ENCODE measurements at regions not wholly inside any gene's neighbourhood (a gene's known extent, or its start where the extent isn't known, plus 50 kb on each side); places are given as distances from the start of the nearest gene placed in this dataset.

DNA sequence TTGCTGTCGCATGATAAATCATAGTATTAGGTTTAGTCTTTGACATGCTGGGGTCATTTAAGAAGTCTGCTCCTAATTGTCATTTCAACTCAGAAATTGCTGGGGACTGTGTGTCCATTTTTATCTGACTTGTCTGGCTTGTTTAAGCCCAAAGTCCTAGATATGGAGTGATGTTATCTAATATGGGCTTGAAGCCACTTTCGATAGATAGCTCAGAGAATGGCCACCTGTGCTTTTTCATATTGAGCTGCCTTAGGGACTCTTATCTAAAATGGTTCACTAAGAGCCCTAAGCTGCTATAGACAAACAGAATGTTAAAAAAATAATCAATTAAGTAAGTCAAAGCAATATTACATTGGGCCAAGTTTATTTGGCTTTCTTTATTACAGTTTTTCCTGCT, 81.6 kb upstream of the CNTNAP4 start:
- intact Hi-C loops (cut with DNase I) = no loop called here
- TF ChIP-seq, protein P1, sequence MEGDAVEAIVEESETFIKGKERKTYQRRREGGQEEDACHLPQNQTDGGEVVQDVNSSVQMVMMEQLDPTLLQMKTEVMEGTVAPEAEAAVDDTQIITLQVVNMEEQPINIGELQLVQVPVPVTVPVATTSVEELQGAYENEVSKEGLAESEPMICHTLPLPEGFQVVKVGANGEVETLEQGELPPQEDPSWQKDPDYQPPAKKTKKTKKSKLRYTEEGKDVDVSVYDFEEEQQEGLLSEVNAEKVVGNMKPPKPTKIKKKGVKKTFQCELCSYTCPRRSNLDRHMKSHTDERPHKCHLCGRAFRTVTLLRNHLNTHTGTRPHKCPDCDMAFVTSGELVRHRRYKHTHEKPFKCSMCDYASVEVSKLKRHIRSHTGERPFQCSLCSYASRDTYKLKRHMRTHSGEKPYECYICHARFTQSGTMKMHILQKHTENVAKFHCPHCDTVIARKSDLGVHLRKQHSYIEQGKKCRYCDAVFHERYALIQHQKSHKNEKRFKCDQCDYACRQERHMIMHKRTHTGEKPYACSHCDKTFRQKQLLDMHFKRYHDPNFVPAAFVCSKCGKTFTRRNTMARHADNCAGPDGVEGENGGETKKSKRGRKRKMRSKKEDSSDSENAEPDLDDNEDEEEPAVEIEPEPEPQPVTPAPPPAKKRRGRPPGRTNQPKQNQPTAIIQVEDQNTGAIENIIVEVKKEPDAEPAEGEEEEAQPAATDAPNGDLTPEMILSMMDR (IDR thresholded peaks at IDR 0.05) = no peak
- Histone ChIP-seq H3K36me3 (no peaks in the 10 kb centered on the region), H3K4me3 (no peak overlapping the region), H3K27ac (no peak overlapping the region), H3K27me3 (no peaks in the 10 kb centered on the region), H3K4me1 (no peaks in the 10 kb centered on the region), H3K9me3 (no peaks in the 10 kb centered on the region)
- DNase-seq (ENCODE audit: low spot score in 2 of 2) = no peak

DNA sequence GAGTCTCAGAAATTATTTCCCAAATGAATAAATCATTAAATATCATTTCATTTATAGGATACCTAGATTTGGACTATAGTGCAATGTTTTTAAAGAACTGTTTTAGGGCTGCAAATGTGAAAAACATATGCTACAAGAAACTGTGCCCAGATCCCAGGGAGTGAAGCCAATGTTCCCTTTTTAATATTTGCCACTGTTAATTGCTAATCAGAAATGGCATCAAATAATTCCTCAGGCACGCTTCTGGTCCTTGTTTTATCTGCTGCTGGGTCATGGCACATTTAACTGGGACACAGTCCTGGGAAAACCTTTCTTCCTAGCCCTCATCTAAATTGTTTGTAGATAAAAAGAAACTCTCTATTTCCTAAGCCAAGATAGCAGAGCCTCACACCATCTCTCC, 79.3 kb upstream of the CNTNAP4 start:
- TF ChIP-seq, protein P1 (IDR thresholded peaks at IDR 0.05) = no peak
- no peaks in the 10 kb centered on the region for H3K9me3 ChIP-seq
- no peak for DNase-seq (ENCODE audit: low spot score in 2 of 2)
- intact Hi-C loops (cut with DNase I) = no loop called here
- no peaks in the 10 kb centered on the region for H3K4me1 ChIP-seq
- H3K27ac ChIP-seq = no peak overlapping the region
- no peaks in the 10 kb centered on the region for H3K36me3 ChIP-seq
- H3K27me3 ChIP-seq = no peaks in the 10 kb centered on the region
- no peak overlapping the region for H3K4me3 ChIP-seq

DNA sequence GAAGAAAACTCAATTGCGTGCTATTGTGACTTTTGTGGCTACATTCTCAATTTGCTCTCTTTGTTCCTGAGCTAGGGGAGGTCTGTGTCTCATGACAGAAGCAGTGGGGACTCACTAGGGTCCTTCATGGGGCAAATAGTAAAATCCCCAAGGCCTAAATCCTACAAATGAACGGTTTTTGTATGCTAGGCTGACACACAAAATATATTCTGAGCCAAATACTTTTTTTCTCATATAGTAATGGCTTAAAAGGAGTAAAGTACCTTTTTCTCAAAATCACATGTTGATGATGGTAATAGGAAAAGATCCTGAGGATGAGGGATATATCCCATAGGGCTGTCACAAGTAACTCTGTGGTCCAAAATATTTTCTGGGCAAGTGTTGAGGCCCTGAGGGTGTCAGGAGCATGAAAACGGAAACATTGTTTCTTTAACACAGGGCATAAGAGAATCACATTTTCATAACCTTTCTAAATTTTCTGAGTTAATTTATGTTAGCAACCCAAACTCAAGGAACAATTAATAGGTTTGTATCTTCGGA, 77.5 kb upstream of the CNTNAP4 start:
- no peaks in the 10 kb centered on the region for H3K9me3 ChIP-seq
- no peaks in the 10 kb centered on the region for H3K36me3 ChIP-seq
- intact Hi-C loops (cut with DNase I) = no loop called here

DNA sequence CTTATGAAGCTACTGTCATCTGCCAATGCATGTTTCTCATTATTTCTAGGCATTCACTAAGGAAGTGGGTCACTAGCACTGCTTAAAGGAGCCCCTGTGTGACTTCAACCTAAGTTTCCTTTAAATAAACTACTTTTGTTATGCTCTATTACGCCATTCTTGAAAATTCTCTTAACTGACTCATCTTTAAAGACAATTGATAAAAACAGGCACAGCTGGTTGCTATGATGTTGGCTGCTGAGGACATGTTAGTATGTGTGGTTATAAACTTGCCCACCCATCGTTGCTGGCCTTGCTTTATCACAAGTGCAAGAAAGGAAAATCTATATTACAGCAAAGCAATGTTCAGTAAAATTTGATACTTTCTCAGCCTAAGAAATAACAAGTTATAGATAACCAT, 75.8 kb upstream of the CNTNAP4 start:
- no peak for DNase-seq (ENCODE audit: low spot score in 2 of 2)

More for the DNA sequence above, 77.5 kb upstream of the CNTNAP4 start:
- TF ChIP-seq, protein P1 (IDR thresholded peaks at IDR 0.05) = no peak
- Histone ChIP-seq H3K27ac (no peak overlapping the region), H3K27me3 (no peaks in the 10 kb centered on the region), H3K4me1 (no peaks in the 10 kb centered on the region), H3K4me3 (no peak overlapping the region)
- DNase-seq (ENCODE audit: low spot score in 2 of 2) = no peak

DNA sequence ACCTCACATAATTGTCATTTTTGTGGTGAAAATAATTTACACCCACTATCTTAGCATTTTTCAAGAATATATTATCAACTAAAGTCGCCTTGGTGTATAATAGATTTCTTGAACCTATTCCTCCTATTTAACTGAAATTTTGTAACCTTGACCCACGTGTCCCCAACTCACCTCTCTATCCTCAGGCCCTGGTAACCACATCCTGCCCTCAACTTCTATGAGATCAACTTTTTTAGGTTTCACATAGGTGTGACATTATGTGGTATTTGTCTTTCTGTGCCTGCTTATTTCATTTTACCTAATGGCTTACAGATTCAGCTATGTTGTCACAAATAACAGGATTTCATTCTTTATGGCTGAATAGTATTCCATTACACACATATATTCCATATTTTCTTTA, 73.0 kb upstream of the CNTNAP4 start:
- no peaks in the 10 kb centered on the region for H3K36me3 ChIP-seq
- TF ChIP-seq, protein P1 (IDR thresholded peaks at IDR 0.05) = no peak
- intact Hi-C loops (cut with DNase I) = no loop called here

More for the DNA sequence above, 75.8 kb upstream of the CNTNAP4 start:
- no peaks in the 10 kb centered on the region for H3K27me3 ChIP-seq
- no peaks in the 10 kb centered on the region for H3K36me3 ChIP-seq
- no peaks in the 10 kb centered on the region for H3K9me3 ChIP-seq
- TF ChIP-seq, protein P1 (IDR thresholded peaks at IDR 0.05) = no peak
- H3K27ac ChIP-seq = no peak overlapping the region
- H3K4me1 ChIP-seq = no peaks in the 10 kb centered on the region
- intact Hi-C loops (cut with DNase I) = no loop called here
- no peak overlapping the region for H3K4me3 ChIP-seq

DNA sequence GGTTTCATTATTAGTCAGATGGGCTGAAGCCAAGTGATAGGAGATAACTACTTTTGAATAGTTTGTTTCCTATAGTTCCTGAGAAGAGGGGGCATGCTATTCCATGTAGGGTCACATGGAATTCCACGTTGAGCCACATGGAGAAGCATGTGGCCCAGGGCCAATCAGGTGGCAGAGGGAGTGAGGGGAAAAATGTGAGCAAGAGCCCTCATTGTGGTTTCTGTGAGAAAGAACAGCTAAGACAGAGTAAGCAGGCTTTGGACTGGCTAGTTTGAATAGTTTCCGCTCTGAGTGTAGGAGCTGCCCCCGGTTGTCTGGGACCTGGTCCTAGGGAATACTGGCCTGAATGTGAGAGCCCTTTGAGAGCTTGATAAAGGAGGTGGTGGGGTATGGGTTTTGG, 69.9 kb upstream of the CNTNAP4 start:
- intact Hi-C loops (cut with DNase I) = no loop called here
- TF ChIP-seq, protein P1 (IDR thresholded peaks at IDR 0.05) = no peak
- Histone ChIP-seq H3K4me3 (no peak overlapping the region), H3K4me1 (no peaks in the 10 kb centered on the region), H3K9me3 (no peaks in the 10 kb centered on the region), H3K36me3 (no peaks in the 10 kb centered on the region), H3K27me3 (no peaks in the 10 kb centered on the region), H3K27ac (no peak overlapping the region)
- no peak for DNase-seq (ENCODE audit: low spot score in 2 of 2)

More for the DNA sequence above, 73.0 kb upstream of the CNTNAP4 start:
- no peaks in the 10 kb centered on the region for H3K27me3 ChIP-seq
- no peak overlapping the region for H3K27ac ChIP-seq
- H3K4me3 ChIP-seq = no peak overlapping the region
- H3K9me3 ChIP-seq = no peaks in the 10 kb centered on the region
- H3K4me1 ChIP-seq = no peaks in the 10 kb centered on the region
- DNase-seq (ENCODE audit: low spot score in 2 of 2) = no peak

Measured in ascending aorta (tissue), 2 donors.